HG03521 (cell line): ENCODE measurements at regions not wholly inside any gene's neighbourhood (a gene's known extent, or its start where the extent isn't known, plus 50 kb on each side); places are given as distances from the start of the nearest gene placed in this dataset.
A peak's percentile ranks its signal among the peaks of the same experiment; 100 is the strongest.

ENCODE experiments used
- ATAC-seq: cut with Tn5 transposase; IDR thresholded peaks from one replicate; pipeline ENCODE4 v1.9.1; 2021; ENCODE audit warnings: mild to moderate bottlenecking, moderate library complexity; ENCODE audit not compliant: unreplicated experiment

DNA sequence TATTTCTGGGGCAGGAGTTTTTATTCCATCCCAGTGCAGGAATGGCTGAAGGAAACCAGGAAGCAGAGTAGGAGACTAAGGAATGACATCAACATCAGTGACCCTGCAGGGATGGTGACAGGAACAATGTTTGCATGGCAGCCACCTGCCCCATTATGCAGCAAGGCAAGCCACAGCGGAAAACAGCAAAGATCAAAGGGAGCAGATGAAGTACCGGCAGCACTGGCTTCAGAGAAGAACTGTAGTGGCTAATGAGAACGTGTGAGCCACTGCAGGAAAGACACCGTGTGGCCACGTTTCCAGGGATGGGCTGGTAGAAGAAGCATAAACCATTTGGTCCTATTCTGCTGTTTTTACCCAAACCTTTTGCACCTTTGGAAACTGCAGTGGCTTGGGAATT is 52.9 kb upstream of the TAB2 start:
- no peak for ATAC-seq

DNA sequence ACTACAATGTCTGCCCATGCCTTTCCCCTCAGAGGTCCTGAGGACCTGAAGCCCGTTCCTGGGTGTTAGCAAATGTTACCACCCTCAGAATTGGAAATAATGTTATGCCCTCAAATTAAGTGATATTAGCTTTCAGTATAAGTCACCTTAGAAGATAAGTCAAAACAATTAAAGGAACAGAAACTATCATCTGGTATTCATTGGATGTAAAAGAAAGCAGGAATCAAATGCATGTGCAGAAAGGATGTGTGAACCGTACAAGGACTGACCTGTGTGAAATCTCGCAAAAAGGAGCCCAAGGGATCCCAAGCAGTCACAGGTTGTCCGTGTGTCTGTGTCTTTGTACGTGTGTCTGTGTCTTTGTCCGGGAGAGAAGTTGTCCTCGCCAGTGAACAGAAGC is 51.6 kb upstream of the TAB2 start:
- ATAC-seq, result no peak

DNA sequence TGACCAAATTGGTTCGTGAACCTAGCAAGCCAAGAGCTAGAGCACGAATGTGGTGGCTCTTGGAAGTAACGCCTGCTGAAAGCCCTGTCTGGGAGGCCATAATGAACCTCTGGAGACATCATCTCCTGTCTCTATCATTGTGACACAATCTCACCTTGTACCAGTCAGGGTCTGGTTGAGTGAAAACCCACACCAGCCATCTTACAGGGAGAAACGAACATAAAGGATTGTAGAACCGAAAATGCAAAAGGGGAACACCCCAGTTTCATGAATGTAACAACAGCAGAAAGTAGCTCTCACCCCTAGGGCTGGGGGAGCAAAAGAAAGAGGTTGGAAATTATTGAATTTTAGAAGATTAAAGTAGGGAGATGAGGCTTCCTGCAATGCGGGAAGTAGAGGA is 50.9 kb upstream of the TAB2 start:
- ATAC-seq, result peak; percentile 81

DNA sequence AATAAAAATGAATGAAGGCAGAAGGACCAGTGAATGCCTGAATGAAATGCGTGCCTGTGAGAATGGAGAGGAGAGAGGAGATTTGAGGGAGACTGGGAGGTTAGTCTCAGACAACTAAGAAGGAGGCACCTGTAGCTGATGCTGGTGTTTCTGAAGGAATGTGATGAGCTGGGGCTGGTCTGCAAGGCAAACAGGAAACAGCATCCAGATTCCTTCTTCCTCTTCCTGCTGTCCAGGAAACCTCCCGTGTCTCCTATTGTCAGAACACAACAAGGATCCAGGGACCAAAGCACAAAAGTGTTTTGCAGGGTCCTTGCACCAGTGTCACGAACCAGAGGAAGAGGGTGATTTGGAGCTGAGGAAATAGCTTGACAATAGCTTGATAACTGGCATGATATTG is 50.4 kb upstream of the TAB2 start:
- ATAC-seq, result no peak

DNA sequence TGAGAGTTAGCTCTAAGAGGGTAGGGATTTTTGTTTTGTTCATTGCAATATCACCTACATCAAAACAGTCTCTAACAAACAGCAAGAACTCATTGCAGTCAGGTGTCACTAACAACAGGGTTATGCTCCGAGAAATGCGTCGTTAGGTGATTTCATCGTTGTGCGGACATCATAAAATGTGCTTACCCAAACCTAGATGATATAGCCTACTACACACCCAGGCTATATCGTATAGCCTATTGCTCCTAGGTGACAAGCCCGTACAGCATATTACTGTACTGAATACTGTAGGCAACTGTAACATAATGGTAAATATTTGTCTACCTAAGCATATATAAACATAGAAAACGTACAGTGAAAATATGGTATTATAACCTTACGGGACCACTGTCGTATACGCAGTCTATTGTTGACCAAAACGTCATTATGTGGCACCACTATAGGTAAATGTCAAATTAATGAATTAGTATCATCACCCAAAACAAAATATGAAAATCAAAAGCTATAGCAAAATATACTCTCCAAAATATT is 49.9 kb upstream of the TAB2 start:
- ATAC-seq, result no peak
